ENCODE measurements at regions not wholly inside any gene's neighbourhood (a gene's known extent, or its start where the extent isn't known, plus 50 kb on each side); places are given as distances from the start of the nearest gene placed in this dataset.
A peak's percentile ranks its signal among the peaks of the same experiment; 100 is the strongest.
"Not testable (repeated sequence)": the region's sequence is repeated elsewhere in the genome, so short reads cannot be mapped to it uniquely, and the experiment has no call there.

- DNase-seq (ENCODE audit: low read depth), result peak; percentile 87
These were observed 501.0 kb upstream of the EDIL3 start for GRCh38 chr5:84885485-84886258.

DNA sequence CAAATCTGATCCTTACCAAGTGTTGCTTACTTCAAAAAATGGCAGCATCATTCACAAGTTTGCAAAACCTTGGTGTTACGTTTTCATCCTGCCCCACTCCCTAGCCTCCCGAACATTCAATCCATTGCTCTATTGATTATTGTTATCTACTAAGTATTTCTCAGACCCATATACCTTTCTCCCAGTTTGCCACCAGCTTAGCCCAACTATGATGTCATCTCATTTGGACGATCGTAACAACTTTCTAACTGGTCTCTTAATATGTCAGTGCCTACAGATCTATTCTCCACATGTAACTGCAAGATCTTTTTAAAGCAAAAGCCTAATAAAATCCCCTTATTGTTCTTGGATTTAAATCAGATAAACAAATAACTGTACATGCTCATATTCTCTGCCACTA, 497.1 kb upstream of the EDIL3 start:
- DNase-seq (ENCODE audit: low read depth), result no peak

- no peak for DNase-seq (ENCODE audit: low read depth)
These were observed 489.5 kb upstream of the EDIL3 start for GRCh38 chr5:84874196-84874595.

DNA sequence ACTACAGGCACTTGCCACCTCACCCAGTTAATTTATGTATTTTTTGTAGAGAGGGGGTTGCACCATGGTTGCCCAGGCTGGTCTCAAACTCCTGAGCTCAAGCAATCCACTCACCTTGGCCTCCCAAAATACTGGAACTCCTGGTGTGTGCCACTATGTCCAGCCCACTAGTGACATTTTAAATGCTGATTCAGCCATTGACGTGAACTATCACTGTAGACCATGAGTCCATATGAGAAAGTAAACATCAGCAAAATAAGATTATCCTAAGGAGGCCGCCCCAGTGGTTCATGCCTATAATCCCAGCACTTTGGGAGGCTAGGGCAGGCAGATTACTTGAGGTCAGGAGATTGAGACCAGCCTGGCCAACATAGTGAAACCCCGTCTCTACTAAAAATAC, 488.1 kb upstream of the EDIL3 start:
- DNase-seq (ENCODE audit: low read depth), result no peak

DNA sequence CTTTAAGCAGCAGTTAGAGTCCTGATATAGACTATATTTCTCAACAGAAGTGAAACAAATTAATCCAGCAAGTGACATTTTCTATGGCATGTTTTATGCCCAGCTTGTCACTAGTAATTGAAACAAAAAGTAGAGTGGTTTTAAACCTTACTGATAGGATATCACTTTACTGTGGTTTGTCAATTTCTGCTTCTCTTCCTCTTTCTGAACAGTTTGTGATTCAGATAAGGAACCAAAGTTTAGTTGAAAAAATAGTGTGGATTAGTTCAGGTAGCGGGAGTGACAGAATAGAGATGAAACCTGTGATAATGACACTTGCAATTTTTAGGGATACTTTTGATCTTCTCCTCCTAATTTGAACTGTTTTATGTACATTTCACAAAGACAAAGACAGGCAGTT, 485.7 kb upstream of the EDIL3 start:
- no peak for DNase-seq (ENCODE audit: low read depth)

GRCh38 chr5:84869675-84870074, 485.0 kb upstream of the EDIL3 start:
- DNase-seq (ENCODE audit: low read depth), result no peak

- DNase-seq (ENCODE audit: low read depth), result not testable (repeated sequence)
These were observed 479.3 kb upstream of the EDIL3 start for GRCh38 chr5:84863936-84864335.

- DNase-seq (ENCODE audit: low read depth), result no peak
These were observed 478.3 kb upstream of the EDIL3 start for GRCh38 chr5:84863020-84863419.

DNA sequence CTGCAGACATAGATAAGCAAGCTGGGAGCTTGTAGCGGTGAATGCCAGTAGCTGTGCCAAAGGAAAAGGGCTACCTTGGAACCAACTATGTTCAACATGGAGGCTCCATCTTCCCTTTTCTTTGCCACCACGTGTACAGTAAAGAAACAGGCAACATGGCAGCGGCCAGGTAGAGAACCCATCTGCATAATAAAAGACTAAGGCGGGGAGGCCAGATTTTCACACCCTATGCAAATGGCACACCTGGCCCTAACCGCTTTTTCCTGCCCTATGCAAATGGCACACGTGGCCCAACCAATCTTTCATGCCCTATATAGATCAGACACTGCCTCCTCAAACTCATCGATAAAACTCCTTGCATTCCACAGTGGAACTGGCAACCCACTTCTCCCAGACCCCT, 477.5 kb upstream of the EDIL3 start:
- DNase-seq (ENCODE audit: low read depth), result no peak

DNA sequence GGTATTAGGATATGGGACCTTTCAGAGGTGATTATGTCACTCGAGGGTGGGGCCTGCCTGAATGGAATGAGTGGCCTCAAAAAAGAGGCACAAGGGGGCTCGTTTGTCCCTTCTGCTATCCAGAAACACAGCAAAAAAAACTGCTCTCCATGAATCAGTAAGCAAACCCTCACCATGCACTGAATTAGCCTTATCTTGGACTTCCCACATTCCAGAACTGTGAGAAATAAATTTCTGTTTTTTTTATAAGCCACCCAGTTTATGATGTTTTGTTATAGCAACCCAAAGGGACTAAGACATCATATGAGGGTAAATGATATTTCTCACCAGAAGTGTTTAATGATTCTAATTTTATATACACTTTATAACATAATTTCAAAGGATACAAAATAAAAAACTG, 476.6 kb upstream of the EDIL3 start:
- DNase-seq (ENCODE audit: low read depth), result no peak

DNA sequence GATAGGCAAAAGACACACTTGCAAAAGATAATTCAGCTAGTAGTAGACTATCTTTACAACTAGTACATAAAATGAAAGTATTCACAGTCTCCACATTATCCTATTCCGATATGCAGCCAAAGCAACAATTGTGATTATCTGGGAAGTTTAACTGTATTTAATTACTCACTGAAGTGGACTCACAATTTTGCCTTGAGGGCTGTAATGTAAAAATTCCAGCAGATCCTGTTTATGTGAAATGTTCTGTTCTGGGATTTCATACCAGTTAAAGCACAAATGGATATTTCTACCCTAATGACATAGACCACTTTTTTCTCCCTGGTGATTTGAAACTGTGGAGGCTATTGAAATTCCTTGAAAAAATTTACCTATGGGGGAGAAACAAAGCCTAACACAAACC, 474.4 kb upstream of the EDIL3 start:
- no peak for DNase-seq (ENCODE audit: low read depth)

GRCh38 chr5:84831701-84832100, 447.0 kb upstream of the EDIL3 start:
- DNase-seq (ENCODE audit: low read depth), result no peak

- DNase-seq (ENCODE audit: low read depth), result no peak
These were observed 445.6 kb upstream of the EDIL3 start for GRCh38 chr5:84830265-84830664.

GRCh38 chr5:84825606-84826005, 440.9 kb upstream of the EDIL3 start:
- DNase-seq (ENCODE audit: low read depth), result no peak

GRCh38 chr5:84821924-84822323, 437.2 kb upstream of the EDIL3 start:
- no peak for DNase-seq (ENCODE audit: low read depth)

DNA sequence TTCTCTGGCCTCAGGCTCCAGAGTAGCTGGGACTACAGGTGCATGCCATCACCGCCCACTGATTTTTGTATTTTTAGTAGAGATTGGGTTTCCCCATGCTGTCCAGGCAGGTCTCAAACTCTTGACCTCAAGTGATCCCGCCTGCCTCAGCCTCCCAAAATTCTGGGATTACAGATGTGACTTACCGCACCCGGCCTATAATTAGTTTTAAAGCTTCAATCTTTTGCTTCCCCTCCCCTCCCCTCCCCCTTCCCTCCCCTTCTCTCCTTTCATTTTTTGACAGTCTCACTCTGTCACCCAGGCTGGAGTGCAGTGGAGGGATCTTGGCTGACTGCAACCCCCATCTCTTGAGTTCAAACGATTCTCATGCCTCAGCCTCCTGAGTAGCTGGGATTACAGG, 433.3 kb upstream of the EDIL3 start:
- no peak for DNase-seq (ENCODE audit: low read depth)

- DNase-seq (ENCODE audit: low read depth), result no peak
These were observed 432.3 kb upstream of the EDIL3 start for GRCh38 chr5:84816746-84817547.

GRCh38 chr5:84816160-84816559, 431.5 kb upstream of the EDIL3 start:
- DNase-seq (ENCODE audit: low read depth), result no peak

- DNase-seq (ENCODE audit: low read depth), result no peak
These were observed 420.8 kb upstream of the EDIL3 start for GRCh38 chr5:84805473-84805872.

GRCh38 chr5:84796399-84796798, 411.7 kb upstream of the EDIL3 start:
- DNase-seq (ENCODE audit: low read depth), result no peak

GRCh38 chr5:84794486-84795035, 409.9 kb upstream of the EDIL3 start:
- DNase-seq (ENCODE audit: low read depth), result no peak

DNA sequence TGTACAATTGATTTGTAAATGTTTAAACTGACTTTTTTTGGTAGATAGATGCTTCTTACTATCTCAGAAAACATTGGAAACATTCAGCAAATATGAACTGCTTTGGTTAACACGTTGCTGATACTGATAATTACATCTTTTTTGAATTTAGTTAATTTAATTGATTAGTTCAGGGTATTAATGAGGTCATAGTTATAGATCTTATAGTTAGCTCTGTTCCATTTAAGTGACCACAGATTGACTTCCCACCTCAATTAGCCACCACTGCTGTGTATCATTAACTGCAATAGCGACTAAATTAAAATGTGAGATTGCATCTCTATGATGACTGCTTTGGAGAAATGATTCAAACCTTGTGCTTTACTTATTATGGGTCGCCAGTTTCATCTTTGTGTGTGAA, 407.1 kb upstream of the EDIL3 start:
- no peak for DNase-seq (ENCODE audit: low read depth)

DNA sequence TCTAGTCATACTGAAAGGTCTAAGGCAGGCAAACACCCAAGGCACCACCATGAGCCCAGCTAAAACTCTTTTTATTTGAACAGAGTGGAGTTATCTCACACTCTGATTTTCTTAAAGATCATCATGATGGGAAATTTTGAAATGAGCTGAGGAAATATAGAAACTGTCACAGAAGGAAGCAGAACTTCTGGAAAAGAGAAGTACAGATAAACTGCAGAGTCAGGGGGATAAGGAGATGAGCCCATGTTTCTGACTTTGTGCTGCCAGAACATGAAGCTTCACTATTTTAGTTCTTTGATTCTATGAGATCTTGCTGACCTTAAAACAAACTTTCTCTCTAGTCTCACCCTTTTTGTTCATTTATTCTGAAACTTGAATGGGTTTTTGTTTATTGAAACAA, 406.5 kb upstream of the EDIL3 start:
- DNase-seq (ENCODE audit: low read depth), result no peak
